ENCODE measurements at regions not wholly inside any gene's neighbourhood (a gene's known extent, or its start where the extent isn't known, plus 50 kb on each side); places are given as distances from the start of the nearest gene placed in this dataset.

DNA sequence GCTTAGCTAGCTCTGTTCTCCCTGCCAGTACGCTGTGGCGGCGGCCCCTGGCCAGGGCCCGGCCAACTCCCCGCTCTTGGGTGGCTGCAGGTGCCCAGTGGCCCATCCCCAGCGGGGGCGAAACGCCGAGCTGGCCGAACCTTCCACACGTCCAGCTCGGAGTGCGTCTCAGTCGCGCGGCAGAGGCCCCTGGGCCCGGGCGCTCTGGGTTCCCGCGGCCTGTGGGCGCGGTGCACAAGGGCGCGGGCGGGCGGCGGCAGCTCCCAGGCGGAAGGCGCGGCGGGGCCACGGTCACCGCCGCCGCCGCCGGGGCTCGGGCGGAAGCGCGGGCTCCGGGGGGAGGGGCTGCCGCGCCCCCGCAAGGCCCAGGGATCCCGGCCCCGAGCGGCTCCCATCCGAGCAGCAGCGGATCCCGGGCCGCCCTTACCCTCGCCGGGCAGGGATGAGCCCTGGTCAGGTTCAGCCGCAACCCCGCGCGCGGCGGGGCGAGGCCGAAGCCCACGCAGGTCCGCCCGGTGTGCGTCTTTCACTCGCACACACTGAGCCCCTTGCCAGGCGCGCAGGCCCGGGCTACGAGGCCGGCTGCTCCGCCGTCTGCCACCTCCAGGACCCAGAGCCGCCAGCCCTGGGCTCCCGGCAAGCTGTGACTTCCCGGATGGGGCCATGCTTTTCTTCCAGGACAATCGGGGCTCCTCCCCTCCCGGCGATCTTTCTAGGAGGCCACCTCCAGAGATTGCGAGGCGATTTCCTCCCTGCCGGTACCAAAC, 54.2 kb downstream of the CCDC54 start:
- H3K4me3 Mint-ChIP-seq: peak overlapping the region; percentile 97
- no peaks in the 10 kb centered on the region for H3K36me3 ChIP-seq (replicated peaks in 1 of 2; ENCODE audit: control insufficient read depth in 1 of 2, insufficient read depth in 2 of 2, low read length in 2 of 2)
- H3K4me2 ChIP-seq (replicated peaks; ENCODE audit: extremely low read depth, low read length, poor library complexity, severe bottlenecking): peak overlapping the region; percentile 95
- intact Hi-C loops (cut with micrococcal nuclease): loop anchor here in 1 of 2 donors (5.0 to 10.0 kb wide), 2 partner anchors 96 to 187 kb away; no protein-coding TSS in a partner anchor
- H3K9ac ChIP-seq (ENCODE audit: insufficient read depth, low read length, poor library complexity, severe bottlenecking): peak overlapping the region; percentile 69
- H3K27ac ChIP-seq (ENCODE audit: low read depth in 1 of 2, low read length in 2 of 2): peak overlapping the region in 1 of 2 donors; percentile 22
- H3K27ac Mint-ChIP-seq: peak overlapping the region in 5 of 7 donors; percentile 11 to 85 (median 77)
- H4K20me1 ChIP-seq (ENCODE audit: insufficient read depth, low read length): no peaks in the 10 kb centered on the region
- under 1% methylated on average over 81 of the region's 83 CpGs for WGBS (ENCODE audit: insufficient coverage)
- no peaks in the 10 kb centered on the region for H3K36me3 Mint-ChIP-seq
- H3K79me2 ChIP-seq (ENCODE audit: insufficient read depth, low read length): no peaks in the 10 kb centered on the region
- peaks cover 25 to 33% (median 26%) of the 10 kb centered on the region in 3 donors for H3K27me3 Mint-ChIP-seq (ENCODE audit: low read depth in 3 of 3)
- H3K9me3 ChIP-seq (replicated peaks in 1 of 2; ENCODE audit: control insufficient read depth in 1 of 2, insufficient read depth in 1 of 2, low read length in 2 of 2): no peaks in the 10 kb centered on the region
- H3K4me1 Mint-ChIP-seq: peaks cover 27% of the 10 kb centered on the region
- H3K9me3 Mint-ChIP-seq: peaks cover 0 to 3% (median 0%) of the 10 kb centered on the region in 7 donors
- DNase-seq: peak in 1 of 3 donors; percentile 27
- peak overlapping the region; percentile 98 for H2AFZ ChIP-seq (ENCODE audit: insufficient read depth, low read depth, low read length, poor library complexity, severe bottlenecking)
- H3K4me3 ChIP-seq (replicated peaks in 1 of 3; ENCODE audit: low read depth in 2 of 3, low read length in 3 of 3): peak overlapping the region; percentile 74 to 90 (median 82)
- peaks cover 24 to 30% of the 10 kb centered on the region in 2 donors for H3K4me1 ChIP-seq (ENCODE audit: control insufficient read depth in 1 of 2, insufficient read depth in 2 of 2, low read length in 2 of 2)
- TF ChIP-seq, protein P1, sequence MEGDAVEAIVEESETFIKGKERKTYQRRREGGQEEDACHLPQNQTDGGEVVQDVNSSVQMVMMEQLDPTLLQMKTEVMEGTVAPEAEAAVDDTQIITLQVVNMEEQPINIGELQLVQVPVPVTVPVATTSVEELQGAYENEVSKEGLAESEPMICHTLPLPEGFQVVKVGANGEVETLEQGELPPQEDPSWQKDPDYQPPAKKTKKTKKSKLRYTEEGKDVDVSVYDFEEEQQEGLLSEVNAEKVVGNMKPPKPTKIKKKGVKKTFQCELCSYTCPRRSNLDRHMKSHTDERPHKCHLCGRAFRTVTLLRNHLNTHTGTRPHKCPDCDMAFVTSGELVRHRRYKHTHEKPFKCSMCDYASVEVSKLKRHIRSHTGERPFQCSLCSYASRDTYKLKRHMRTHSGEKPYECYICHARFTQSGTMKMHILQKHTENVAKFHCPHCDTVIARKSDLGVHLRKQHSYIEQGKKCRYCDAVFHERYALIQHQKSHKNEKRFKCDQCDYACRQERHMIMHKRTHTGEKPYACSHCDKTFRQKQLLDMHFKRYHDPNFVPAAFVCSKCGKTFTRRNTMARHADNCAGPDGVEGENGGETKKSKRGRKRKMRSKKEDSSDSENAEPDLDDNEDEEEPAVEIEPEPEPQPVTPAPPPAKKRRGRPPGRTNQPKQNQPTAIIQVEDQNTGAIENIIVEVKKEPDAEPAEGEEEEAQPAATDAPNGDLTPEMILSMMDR (IDR thresholded peaks at IDR 0.05): no peak
- H3K27me3 ChIP-seq (ENCODE audit: control insufficient read depth in 2 of 2, insufficient read depth in 2 of 2, low read length in 2 of 2): peaks cover 5 to 30% of the 10 kb centered on the region in 2 donors

DNA sequence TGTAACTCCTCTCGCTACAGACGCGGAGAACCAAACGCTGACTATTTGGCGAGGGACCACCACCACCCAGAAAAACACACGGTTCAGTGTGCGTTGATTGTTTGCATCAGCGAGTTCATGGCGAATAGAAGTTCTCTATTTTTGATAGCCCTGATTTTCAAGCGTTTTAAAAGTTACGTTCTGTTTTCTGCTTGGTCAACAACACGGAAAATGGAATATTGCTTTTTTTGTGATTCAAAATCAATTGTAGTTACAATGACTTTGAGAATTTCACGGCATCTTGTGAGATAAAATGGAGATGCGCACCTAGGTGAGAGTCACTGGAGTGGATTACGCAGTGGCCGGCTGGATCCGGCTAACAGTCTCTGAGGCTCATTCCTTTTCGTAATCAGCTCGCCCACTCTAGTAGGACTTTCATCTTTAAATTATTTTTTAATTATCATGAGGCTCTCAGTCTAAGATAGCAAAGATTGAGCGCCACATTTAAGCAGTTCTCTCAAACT, 54.8 kb downstream of the CCDC54 start:
- no peaks in the 10 kb centered on the region for H3K36me3 Mint-ChIP-seq
- H4K20me1 ChIP-seq (ENCODE audit: insufficient read depth, low read length): no peaks in the 10 kb centered on the region
- peaks cover 27% of the 10 kb centered on the region for H3K4me1 Mint-ChIP-seq
- peaks cover 0 to 3% (median 0%) of the 10 kb centered on the region in 7 donors for H3K9me3 Mint-ChIP-seq
- peak overlapping the region; percentile 97 for H3K4me3 Mint-ChIP-seq
- H3K4me2 ChIP-seq (replicated peaks; ENCODE audit: extremely low read depth, low read length, poor library complexity, severe bottlenecking): peak overlapping the region; percentile 95
- H3K27ac Mint-ChIP-seq: peak overlapping the region in 5 of 7 donors; percentile 11 to 85 (median 77)
- TF ChIP-seq, protein P1 (IDR thresholded peaks at IDR 0.05): no peak
- WGBS (ENCODE audit: insufficient coverage): 0% methylated on average over 8 of the region's 20 CpGs
- H3K9ac ChIP-seq (ENCODE audit: insufficient read depth, low read length, poor library complexity, severe bottlenecking): peak overlapping the region; percentile 69
- H2AFZ ChIP-seq (ENCODE audit: insufficient read depth, low read depth, low read length, poor library complexity, severe bottlenecking): peak overlapping the region; percentile 98
- peaks cover 24 to 30% of the 10 kb centered on the region in 2 donors for H3K4me1 ChIP-seq (ENCODE audit: control insufficient read depth in 1 of 2, insufficient read depth in 2 of 2, low read length in 2 of 2)
- DNase-seq: no peak
- no peaks in the 10 kb centered on the region for H3K79me2 ChIP-seq (ENCODE audit: insufficient read depth, low read length)
- peak overlapping the region; percentile 74 to 90 (median 82) for H3K4me3 ChIP-seq (replicated peaks in 1 of 3; ENCODE audit: low read depth in 2 of 3, low read length in 3 of 3)
- H3K27me3 ChIP-seq (ENCODE audit: control insufficient read depth in 2 of 2, insufficient read depth in 2 of 2, low read length in 2 of 2): peaks cover 5 to 30% of the 10 kb centered on the region in 2 donors
- H3K9me3 ChIP-seq (replicated peaks in 1 of 2; ENCODE audit: control insufficient read depth in 1 of 2, insufficient read depth in 1 of 2, low read length in 2 of 2): no peaks in the 10 kb centered on the region
- intact Hi-C loops (cut with micrococcal nuclease): loop anchor here in 1 of 2 donors (5.0 to 10.0 kb wide), 2 partner anchors 95 to 187 kb away; no protein-coding TSS in a partner anchor
- peaks cover 25 to 33% (median 26%) of the 10 kb centered on the region in 3 donors for H3K27me3 Mint-ChIP-seq (ENCODE audit: low read depth in 3 of 3)
- H3K27ac ChIP-seq (ENCODE audit: low read depth in 1 of 2, low read length in 2 of 2): peak overlapping the region in 1 of 2 donors; percentile 22
- no peaks in the 10 kb centered on the region for H3K36me3 ChIP-seq (replicated peaks in 1 of 2; ENCODE audit: control insufficient read depth in 1 of 2, insufficient read depth in 2 of 2, low read length in 2 of 2)
